Epithelial cell of proximal tubule (primary cell): ENCODE measurements at regions not wholly inside any gene's neighbourhood (a gene's known extent, or its start where the extent isn't known, plus 50 kb on each side); places are given as distances from the start of the nearest gene placed in this dataset.
A peak's percentile ranks its signal among the peaks of the same experiment; 100 is the strongest.
"Not testable (repeated sequence)": the region's sequence is repeated elsewhere in the genome, so short reads cannot be mapped to it uniquely, and the experiment has no call there.

ENCODE experiments used
- DNase-seq: peaks from one replicate; pipeline ENCODE4 v3.0.0-alpha.2; 2011; ENCODE audit warnings: low read depth
- H3K4me3 ChIP-seq: 2 replicates; pipeline ENCODE4 v1.5.1; 2011; ENCODE audit warnings: low read depth, mild to moderate bottlenecking, low read length
- CTCF ChIP-seq: conservative IDR thresholded peaks from 2 replicates; pipeline ENCODE4 v1.5.1; 2012; ENCODE audit warnings: low read depth, mild to moderate bottlenecking, low read length

DNA sequence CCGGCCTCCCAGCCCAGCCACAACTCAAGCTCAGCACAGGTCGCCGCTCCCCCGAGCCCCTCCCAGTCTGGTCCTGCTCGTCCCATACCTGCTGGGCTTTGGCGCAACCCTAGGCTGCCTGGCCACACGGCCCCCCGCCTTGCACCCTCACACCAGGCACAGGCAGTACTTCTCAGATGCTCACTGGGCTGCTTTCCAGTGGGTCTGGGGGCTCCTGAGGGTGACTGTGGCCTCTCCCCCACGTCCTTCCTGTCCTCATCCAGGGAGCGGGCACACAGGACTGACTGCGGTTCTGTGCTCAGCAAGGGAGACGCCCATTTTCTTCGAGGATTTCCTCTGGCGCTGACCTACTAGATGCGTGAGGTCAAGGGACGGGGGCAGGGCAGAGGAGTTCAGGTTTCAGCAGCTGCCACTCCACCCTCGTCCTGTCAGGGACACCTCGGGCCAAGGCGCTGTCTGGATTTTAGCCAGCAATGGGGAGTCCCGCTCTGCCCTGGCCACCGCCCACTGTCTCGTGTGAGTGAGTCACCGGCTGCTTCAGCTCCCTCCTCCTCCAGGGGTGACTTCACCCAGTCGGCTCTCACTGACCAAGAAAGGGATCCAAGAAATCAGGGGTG lies 115.8 kb downstream of the NPIPB11 start:
- no peak for TF ChIP-seq CTCF
- DNase-seq: peak; percentile 67
- peak overlapping the region; percentile 16 for H3K4me3 ChIP-seq

GRCh38 chr16:29289516-29290239 lies 116.8 kb downstream of the NPIPB11 start:
- not testable (repeated sequence) for DNase-seq, H3K4me3 ChIP-seq

DNA sequence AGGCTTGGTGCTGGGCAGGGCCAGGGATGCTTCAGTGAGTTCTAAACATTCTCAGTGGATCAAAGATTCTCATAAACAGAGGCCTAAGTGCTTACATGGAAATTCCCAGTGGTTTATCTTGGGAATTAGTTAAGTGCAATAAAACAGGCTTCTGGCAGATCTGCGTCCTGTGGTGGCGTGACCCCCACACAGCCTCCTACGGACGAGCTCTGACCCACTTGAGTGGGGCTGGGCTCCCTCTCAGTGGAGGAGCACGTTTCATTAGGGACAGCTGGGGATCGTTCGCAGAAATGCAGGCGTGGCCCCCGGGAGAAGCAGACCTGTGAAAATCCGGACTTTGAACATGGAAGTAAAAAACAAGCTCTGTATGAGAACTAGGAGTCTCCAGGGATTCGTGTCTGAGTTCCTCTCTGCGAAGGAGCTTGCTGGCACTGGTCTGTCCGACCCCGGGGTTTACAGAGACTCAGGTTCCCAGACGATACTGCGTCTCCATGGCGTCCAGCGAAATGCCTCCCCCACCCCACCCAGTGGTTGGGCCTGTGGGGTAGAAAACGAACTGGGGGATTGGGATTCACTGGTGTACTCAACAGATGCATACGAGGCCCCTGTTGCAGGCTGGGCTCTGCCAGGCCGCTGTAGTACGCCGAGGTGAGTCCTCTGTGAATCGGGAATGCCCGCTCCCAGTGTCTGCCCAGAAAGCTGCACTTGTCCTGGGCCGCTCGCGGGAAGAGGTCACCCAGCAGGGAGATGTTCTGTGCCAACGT lies 117.6 kb downstream of the NPIPB11 start:
- not testable (repeated sequence) for H3K4me3 ChIP-seq
- DNase-seq: peak; percentile 25

DNA sequence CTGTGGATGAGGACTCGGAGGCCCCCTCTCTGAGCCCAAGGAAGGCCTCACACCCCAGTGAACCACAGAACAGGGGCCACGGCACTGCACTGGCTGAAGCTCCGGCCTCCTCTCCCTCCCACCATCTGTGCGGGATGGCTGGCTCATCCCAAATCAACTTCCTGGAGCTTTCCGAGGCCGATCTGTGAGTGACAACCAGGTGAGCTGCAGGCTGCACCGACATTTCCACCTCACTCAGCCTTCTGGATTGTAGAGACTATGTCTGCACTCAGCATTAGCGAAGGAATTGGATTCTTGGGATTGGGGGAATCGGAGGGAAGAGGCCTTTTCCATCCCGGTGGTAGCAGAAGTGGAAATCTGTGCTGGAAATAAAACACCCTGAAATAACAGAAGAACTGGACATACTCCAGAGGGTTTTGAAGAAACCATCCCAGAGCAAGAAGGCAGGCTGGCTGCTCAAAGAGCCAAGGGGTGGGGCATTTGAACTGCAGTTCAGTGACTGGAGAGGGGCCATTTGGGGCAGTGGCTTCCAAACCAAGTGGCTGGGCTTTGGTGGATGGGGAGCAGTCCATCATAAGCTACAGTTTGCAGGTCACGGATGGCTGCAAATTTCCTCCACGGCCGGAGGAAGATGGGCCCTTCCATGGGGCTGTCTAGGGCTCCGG lies 118.5 kb downstream of the NPIPB11 start:
- H3K4me3 ChIP-seq, DNase-seq: not testable (repeated sequence)

DNA sequence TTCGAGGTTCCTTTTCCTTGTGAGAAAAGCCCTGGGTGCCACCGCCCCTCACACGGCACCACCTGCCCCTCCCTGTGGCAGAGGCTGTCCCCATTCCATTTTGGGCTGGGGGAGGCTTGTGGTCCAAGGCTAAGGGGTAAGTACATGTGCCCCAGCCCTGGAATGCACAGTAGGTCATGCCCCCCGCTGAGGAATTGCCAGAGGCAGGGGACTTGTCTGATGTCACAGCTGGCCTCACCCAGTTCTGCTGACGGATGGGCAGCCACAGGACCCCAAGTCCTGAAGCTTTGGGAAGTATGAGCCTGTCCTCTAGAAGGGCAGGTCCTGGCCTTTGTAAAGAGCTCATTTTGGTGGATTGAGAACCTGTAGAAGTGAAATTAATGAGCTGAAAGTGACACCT lies 119.3 kb downstream of the NPIPB11 start:
- DNase-seq, H3K4me3 ChIP-seq: not testable (repeated sequence)

DNA sequence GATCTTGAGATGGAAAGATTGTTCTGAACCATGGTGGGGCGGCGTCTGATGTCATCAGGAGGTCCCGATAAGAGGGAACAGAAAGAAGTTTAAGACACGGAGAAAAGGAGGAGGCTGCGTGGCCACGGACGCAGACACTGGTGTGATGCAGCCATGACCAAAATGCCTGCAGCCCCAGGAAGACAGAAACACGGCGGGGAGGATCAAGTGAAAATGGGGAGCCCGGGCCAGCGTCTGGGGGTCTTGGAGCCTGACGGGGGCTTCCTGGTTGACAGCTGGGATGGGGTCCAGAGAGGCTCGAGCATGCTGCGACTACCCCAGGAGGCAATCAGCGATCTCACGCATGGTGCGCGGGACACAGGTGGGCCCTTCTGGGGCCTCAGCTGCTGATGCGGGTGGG lies 119.7 kb downstream of the NPIPB11 start:
- not testable (repeated sequence) for DNase-seq, H3K4me3 ChIP-seq

DNA sequence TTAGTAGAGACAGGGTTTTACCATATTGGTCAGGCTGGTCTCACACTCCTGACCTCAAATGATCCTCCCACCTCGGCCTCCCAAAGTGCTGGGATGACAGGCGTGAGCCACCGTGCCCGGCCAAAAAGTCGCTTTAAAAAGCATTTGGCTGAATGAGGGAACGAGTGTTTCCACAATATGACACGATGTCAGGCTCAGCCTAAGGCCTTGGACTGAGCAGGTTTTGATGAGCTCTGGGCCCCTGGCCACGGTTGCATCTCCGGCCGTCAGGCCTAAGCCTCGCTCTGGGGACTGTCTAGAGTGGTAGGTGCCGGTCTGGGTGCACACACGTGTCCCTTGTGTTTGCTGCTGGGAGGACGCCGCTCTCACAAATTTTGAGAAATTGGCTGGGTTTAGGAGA lies 120.3 kb downstream of the NPIPB11 start:
- not testable (repeated sequence) for DNase-seq

DNA sequence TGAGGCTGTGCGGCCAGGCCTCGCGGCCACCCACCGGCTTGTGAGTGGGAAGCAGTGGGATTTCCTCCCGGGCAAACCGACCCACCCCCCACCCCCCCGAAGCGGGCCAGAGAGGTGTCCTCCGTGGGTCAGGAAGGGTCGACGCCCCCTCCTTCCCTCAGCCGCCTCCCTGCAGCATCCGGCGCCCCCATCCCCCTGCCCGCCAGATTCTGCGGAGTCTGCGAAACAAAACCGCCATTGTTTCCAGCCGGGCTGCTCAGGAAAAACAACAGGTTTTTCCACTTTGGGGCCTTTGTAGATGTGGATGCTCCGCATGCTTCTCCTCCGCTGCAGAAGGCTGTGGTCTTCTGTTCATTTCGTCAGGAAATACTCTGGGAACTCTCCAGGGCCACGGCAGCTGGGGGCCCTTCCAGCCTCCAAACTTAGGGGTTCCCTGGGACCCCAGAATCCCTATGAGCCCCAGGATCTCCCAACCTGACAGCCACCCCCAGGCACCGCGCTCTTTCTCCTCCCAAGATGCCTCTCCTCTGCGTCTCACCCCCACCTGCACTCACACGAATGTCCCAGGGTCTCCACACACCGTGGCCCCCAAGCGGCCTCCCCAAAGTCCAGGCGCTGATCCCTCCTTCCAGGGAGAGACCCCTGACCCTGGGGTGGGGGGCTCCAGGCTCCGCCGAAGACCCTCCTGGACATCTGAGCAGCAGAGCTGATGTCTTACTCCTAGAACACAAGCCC lies 121.2 kb downstream of the NPIPB11 start:
- not testable (repeated sequence) for DNase-seq, H3K4me3 ChIP-seq

More for the DNA sequence above, 120.3 kb downstream of the NPIPB11 start:
- H3K4me3 ChIP-seq: not testable (repeated sequence)

- H3K4me3 ChIP-seq: not testable (repeated sequence)
These were observed 121.8 kb downstream of the NPIPB11 start for GRCh38 chr16:29284723-29285122.

GRCh38 chr16:29284159-29284558 lies 122.4 kb downstream of the NPIPB11 start:
- H3K4me3 ChIP-seq, DNase-seq: not testable (repeated sequence)

More at GRCh38 chr16:29284723-29285122, 121.8 kb downstream of the NPIPB11 start:
- DNase-seq: not testable (repeated sequence)

DNA sequence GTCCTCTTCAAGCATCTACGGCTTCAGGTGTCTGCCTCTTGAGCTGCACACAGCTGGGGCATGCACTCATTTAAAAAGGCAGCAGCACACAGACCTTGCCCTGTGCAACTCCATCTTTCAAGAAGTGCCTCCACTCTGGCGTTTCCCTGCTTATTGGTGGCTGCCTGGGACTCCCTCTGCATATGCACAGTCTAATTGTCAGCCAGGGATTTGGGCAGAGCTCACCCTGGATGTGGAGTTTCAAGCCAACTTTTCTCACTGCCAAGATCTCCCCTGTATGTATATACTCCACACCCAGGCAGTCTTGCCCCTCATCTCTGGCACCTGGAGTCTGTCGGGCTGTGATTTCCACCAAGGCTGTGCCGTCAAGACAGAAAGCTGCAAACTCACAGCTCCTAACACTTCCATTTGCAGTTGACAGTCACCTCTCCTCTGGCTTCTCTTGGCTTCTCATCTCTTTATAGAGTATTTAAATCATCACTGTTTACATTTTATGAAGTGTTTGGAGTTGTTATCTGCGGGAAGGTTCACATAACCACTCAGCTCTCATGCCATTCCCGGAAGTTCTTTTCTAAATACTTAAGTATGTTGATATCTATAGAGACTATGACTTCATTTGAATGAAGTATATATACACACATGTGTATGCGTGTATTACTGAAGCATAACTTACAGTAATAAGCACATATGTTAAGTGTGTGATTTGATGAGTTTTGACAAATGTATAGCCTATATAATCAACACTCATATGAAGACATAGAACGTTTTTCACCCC lies 128.2 kb downstream of the NPIPB11 start:
- DNase-seq, H3K4me3 ChIP-seq: not testable (repeated sequence)

- not testable (repeated sequence) for H3K4me3 ChIP-seq, DNase-seq
These were observed 130.1 kb downstream of the NPIPB11 start for GRCh38 chr16:29276446-29276845.

- H3K4me3 ChIP-seq, DNase-seq: not testable (repeated sequence)
These were observed 132.2 kb downstream of the NPIPB11 start for GRCh38 chr16:29274055-29275035.

- H3K4me3 ChIP-seq: not testable (repeated sequence)
- DNase-seq: peak; percentile 16
These were observed 133.0 kb downstream of the NPIPB11 start for GRCh38 chr16:29273298-29274054.
